ENCODE measurements at regions not wholly inside any gene's neighbourhood (a gene's known extent, or its start where the extent isn't known, plus 50 kb on each side); places are given as distances from the start of the nearest gene placed in this dataset.
A peak's percentile ranks its signal among the peaks of the same experiment; 100 is the strongest.

DNA sequence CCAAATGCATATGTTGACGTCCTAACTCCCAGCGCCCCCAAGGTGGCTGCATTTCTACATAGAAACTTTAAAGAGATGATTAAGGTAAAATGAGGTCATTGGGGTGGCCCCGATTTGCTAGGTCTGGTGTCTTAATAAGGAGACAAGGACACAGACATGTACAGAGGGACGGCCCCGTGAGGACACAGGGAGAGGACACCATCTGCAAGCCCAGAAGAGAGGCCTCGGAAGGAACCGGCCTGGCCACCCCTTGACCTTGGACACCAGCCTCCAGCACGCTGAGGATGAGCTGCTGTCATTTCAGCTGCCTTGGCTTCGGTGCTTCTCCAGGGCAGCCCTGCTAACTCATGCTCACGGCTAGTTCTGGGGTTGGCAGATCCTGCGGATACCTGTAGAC is 73.2 kb downstream of the MRPL36 start:
- ATAC-seq, result no peak
- Histone ChIP-seq H3K27ac (no peak overlapping the region), H3K9me3 (no peaks in the 10 kb centered on the region), H3K36me3 (no peaks in the 10 kb centered on the region), H3K4me1 (no peaks in the 10 kb centered on the region), H3K4me3 (no peak overlapping the region), H3K27me3 (peaks cover 0 to 34% (median 18%) of the 10 kb centered on the region in 7 donors)
- 91% methylated on average over 11 of the region's 11 CpGs for WGBS, 2 donors
- intact Hi-C loops (cut with DNase I), result no loop called here
- TF ChIP-seq CTCF (IDR thresholded peaks at IDR 0.05), result no peak
- no peak for DNase-seq

DNA sequence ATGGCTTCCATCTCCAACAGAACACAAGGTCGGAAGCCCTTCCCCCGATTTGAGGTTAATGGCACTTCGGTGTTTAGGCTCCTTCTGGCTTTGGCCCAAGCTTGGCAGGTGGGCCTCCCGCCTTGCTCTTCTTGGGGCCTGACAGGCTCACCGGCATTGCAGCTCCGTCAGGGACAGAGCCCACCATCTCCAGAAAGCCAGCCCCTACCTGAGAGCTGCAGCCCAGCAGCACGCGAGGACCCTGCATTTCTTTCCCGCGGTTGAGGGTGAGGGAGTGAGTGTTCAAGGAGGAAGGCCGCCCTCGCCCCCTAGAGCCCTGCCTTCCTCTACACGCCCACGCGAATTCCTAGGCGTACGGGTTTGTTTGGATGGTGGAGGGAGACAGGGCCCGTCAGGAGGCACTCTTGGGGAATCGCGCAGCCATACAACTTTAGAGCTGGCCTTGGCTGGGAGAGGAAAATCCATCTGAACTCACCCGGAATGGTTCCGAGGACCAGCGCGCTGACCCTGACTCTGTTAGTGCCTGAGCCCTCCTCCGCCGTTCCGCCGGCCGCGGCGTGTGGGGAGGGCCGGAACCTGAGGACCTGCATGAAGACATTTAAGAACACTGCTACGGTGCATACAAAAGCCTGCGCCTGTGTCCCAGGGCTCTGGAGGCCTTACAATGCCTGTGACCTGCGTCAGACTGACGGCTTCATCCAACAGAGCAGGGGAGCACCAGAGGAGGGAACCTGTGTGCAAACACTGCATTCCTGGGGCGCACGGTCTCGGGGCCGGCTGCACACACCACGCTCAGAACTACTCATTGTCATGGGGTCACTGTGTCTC is 73.8 kb downstream of the MRPL36 start:
- no peak for TF ChIP-seq CTCF (IDR thresholded peaks at IDR 0.05)
- intact Hi-C loops (cut with DNase I), result no loop called here
- DNase-seq (no peak), ATAC-seq (no peak)
- WGBS, 2 donors, result 65 to 68% methylated on average over 41 of the region's 41 CpGs
- no peaks in the 10 kb centered on the region for H3K9me3 ChIP-seq
- H3K4me1 ChIP-seq, result no peaks in the 10 kb centered on the region
- no peak overlapping the region for H3K27ac ChIP-seq
- no peak overlapping the region for H3K4me3 ChIP-seq
- H3K36me3 ChIP-seq, result no peaks in the 10 kb centered on the region
- H3K27me3 ChIP-seq, result peaks cover 0 to 34% (median 18%) of the 10 kb centered on the region in 7 donors

- no peak for DNase-seq
- H3K4me1 ChIP-seq, result no peaks in the 10 kb centered on the region
- peak overlapping the region in 1 of 10 donors; percentile 7 for H3K4me3 ChIP-seq
- TF ChIP-seq CTCF (IDR thresholded peaks at IDR 0.05), result no peak
- intact Hi-C loops (cut with DNase I), result no loop called here
- ATAC-seq, result no peak
- no peak overlapping the region for H3K27ac ChIP-seq
- H3K9me3 ChIP-seq, result peaks cover 0 to 3% (median 0%) of the 10 kb centered on the region in 11 donors
- no peaks in the 10 kb centered on the region for H3K36me3 ChIP-seq
- H3K27me3 ChIP-seq, result peaks cover 0 to 34% (median 18%) of the 10 kb centered on the region in 7 donors
- WGBS, 2 donors, result 42 to 49% methylated on average over 40 to 41 of the region's 41 CpGs
These were observed 74.6 kb downstream of the MRPL36 start for GRCh38 chr5:1724822-1725602.

DNA sequence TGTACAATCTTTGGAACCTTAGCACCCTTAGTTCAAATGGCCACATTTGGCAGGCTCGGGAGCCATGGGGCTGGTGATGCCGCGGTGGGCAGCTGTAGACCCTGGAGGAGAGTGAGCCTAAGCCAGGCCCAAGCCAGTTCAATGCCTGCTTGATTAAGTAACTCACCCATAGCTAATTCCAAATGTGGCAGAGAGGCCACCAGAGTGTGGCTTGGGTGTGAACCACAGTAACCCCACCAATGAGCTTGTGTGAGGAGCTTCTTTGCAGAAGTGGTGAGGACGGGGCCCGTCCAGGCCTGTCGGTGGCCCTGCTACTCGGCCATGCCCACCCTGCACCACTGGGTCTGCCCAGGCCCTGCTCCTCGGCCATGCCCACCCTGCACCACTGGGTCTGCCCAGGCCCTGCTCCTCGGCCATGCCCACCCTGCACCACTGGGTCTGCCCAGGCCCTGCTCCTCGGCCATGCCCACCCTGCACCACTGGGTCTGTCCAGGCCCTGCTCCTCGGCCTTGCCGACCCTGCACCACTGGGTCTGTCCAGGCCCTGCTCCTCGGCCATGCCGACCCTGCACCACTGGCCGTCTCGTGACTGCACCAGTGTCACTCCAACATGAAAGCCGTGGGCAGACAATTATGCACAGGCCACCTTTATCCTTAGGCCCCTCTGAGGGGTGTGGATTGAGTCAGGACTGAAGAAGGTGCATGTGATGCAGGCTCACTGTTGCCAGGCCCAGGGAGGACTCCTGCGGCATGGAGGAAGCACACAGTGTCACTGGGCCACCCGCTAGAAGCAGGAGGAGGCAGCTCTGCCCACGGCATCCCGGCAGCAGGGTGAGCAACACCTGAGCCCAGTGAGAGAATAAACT is 75.4 kb downstream of the MRPL36 start:
- Histone ChIP-seq H3K36me3 (no peaks in the 10 kb centered on the region), H3K27ac (no peak overlapping the region), H3K27me3 (peaks cover 0 to 34% (median 18%) of the 10 kb centered on the region in 7 donors), H3K4me1 (no peaks in the 10 kb centered on the region), H3K4me3 (no peak overlapping the region), H3K9me3 (peaks cover 0 to 11% (median 5%) of the 10 kb centered on the region in 11 donors)
- TF ChIP-seq CTCF (IDR thresholded peaks at IDR 0.05), result no peak
- no peak for ATAC-seq
- intact Hi-C loops (cut with DNase I), result no loop called here
- no peak for DNase-seq
- 87 to 91% methylated on average over 20 of the region's 21 CpGs for WGBS, 2 donors

Data from heart right ventricle (tissue), 16 donors.